Testis (tissue), 2 donors: ENCODE measurements at regions not wholly inside any gene's neighbourhood (a gene's known extent, or its start where the extent isn't known, plus 50 kb on each side); places are given as distances from the start of the nearest gene placed in this dataset.

ENCODE experiments used
- CTCF ChIP-seq, 3 experiments: fragments of 450-650 bp in 2 of 3; fragments of 200-600 bp in 1 of 3; sonication (generic) in 1 of 3; IDR thresholded peaks; one replicate each; pipeline ENCODE4 v1.5.1; 2016 to 2019; ENCODE audit warnings: antibody characterized with exemption in 3 of 3, mild to moderate bottlenecking in 2 of 3, moderate library complexity in 1 of 3
- POLR2A ChIP-seq: fragments of 450-650 bp; IDR thresholded peaks from one replicate; pipeline ENCODE4 v1.6.1; 2017; ENCODE audit warnings: antibody characterized with exemption, mild to moderate bottlenecking, moderate library complexity

- TF ChIP-seq CTCF (IDR thresholded peaks at IDR 0.05) (peak; percentile 7 to 45 (median 25)), POLR2A (no peak)
These were observed 526.3 kb downstream of the GABRG2 start for GRCh38 chr5:162593881-162594280.
